ENCODE measurements at regions not wholly inside any gene's neighbourhood (a gene's known extent, or its start where the extent isn't known, plus 50 kb on each side); places are given as distances from the start of the nearest gene placed in this dataset.
"Not testable (repeated sequence)": the region's sequence is repeated elsewhere in the genome, so short reads cannot be mapped to it uniquely, and the experiment has no call there.

DNA sequence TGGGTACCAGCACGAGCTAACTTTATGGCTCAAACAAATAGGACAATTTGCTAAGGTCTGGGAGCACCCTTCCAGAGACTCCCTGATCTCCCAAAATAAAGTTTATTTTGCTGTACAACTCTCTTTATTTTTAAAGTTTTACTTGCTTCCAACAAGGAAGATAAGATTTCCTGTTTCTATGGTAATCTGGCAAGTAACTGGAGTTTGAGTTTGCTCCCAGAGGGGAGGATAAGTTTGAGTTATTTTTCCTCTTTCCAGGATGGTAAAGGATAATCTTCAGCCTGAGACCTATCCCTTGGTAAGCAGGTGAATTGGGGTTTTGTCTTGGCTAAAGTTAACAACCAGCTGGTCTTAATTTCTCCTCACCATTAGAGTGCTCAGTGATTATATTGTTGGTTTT, 1019.4 kb upstream of the ALCAM start:
- no peak for ATAC-seq
- no peaks in the 10 kb centered on the region for H3K9me3 Mint-ChIP-seq
- H3K36me3 Mint-ChIP-seq, result no peaks in the 10 kb centered on the region
- no peaks in the 10 kb centered on the region for H3K27me3 Mint-ChIP-seq
- peaks cover 6% of the 10 kb centered on the region for H3K4me1 Mint-ChIP-seq
- H3K4me3 Mint-ChIP-seq, result no peak overlapping the region
- H3K27ac Mint-ChIP-seq, result no peak overlapping the region

DNA sequence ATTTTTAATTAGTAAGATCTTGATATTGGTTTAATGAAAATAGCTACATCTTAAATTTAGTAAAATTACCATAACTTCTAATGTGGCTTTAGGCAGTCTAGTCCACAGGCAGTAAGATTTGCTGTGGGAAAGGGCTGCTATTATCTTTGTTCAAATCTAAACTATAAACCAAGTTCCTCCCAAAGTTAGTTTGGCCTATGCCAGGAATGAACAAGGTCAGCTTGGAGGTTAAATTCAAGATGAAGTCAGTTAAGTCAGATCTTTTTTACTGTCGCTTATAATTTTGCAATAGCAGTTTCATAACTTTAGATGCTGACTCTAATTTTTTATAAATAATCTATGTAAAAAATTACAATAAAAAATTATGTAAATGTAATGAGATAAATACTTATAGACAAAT, 1016.9 kb upstream of the ALCAM start:
- Mint-ChIP-seq H3K9me3 (no peaks in the 10 kb centered on the region), H3K27ac (no peak overlapping the region), H3K27me3 (no peaks in the 10 kb centered on the region), H3K36me3 (peaks cover 8% of the 10 kb centered on the region), H3K4me3 (no peak overlapping the region), H3K4me1 (peaks cover 6% of the 10 kb centered on the region)
- no peak for ATAC-seq

DNA sequence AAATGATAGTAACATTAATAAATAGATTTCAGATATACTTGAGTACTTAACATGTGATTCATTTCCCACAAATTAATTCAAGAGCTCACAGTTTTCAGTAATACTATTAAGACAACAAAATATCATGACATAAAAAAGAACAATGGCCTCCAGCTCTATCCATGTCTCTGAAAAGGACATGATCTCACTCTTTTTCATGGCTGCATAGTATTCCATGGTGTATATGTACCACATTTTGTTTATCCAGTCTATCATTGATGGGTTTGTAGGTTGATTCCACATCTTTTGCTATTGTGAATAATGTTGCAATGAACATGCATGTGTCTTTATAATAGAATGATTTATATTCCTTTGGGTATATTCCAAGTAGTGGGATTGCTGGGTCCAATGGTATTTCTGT, 1012.8 kb upstream of the ALCAM start:
- Mint-ChIP-seq H3K27ac (no peak overlapping the region), H3K4me1 (no peaks in the 10 kb centered on the region), H3K27me3 (no peaks in the 10 kb centered on the region), H3K36me3 (peaks cover 8% of the 10 kb centered on the region), H3K9me3 (no peaks in the 10 kb centered on the region), H3K4me3 (no peak overlapping the region)
- ATAC-seq, result no peak

- no peak for ATAC-seq
- Mint-ChIP-seq H3K27ac (no peak overlapping the region), H3K27me3 (no peaks in the 10 kb centered on the region), H3K36me3 (peaks cover 21% of the 10 kb centered on the region), H3K9me3 (no peaks in the 10 kb centered on the region), H3K4me3 (no peak overlapping the region), H3K4me1 (peaks cover 7% of the 10 kb centered on the region)
Measured at GRCh38 chr3:104359546-104359945, 1007.2 kb upstream of the ALCAM start.

GRCh38 chr3:104360038-104360437, 1006.7 kb upstream of the ALCAM start:
- Mint-ChIP-seq H3K27me3 (no peaks in the 10 kb centered on the region), H3K36me3 (peaks cover 20% of the 10 kb centered on the region), H3K4me1 (peaks cover 7% of the 10 kb centered on the region), H3K27ac (no peak overlapping the region), H3K4me3 (no peak overlapping the region), H3K9me3 (no peaks in the 10 kb centered on the region)
- ATAC-seq, result no peak

DNA sequence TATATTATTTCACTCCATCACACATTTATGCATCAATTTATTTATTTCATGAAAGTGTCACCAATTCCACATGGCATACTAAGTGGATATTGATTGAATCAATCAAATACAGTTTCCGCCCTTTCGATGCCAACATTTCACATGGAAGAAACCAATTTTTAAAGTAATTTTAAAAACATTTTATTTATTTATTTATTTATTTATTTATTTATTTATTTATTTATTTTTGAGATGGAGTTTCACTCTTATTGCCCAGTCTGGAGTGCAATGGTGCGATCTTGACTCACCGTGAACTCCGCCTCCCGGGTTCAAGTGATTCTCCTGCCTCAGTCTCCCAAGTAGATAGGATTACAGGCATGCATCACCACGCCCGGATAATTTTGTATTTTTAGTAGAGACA, 1005.0 kb upstream of the ALCAM start:
- ATAC-seq, H3K9me3 Mint-ChIP-seq, H3K4me3 Mint-ChIP-seq, H3K27ac Mint-ChIP-seq, H3K27me3 Mint-ChIP-seq, H3K4me1 Mint-ChIP-seq: not testable (repeated sequence)
- H3K36me3 Mint-ChIP-seq, result peaks cover 20% of the 10 kb centered on the region

- Mint-ChIP-seq H3K27me3 (no peaks in the 10 kb centered on the region), H3K4me1 (peaks cover 7% of the 10 kb centered on the region), H3K27ac (no peak overlapping the region), H3K36me3 (peaks cover 20% of the 10 kb centered on the region), H3K9me3 (no peaks in the 10 kb centered on the region), H3K4me3 (no peak overlapping the region)
- no peak for ATAC-seq
Measured at GRCh38 chr3:104362319-104362718, 1004.4 kb upstream of the ALCAM start.

- H3K4me3 Mint-ChIP-seq, result no peak overlapping the region
- no peak overlapping the region for H3K27ac Mint-ChIP-seq
- no peaks in the 10 kb centered on the region for H3K27me3 Mint-ChIP-seq
- no peak for ATAC-seq
- H3K4me1 Mint-ChIP-seq, result peaks cover 4% of the 10 kb centered on the region
- peaks cover 9% of the 10 kb centered on the region for H3K36me3 Mint-ChIP-seq
- H3K9me3 Mint-ChIP-seq, result no peaks in the 10 kb centered on the region
Measured at GRCh38 chr3:104367000-104367399, 999.7 kb upstream of the ALCAM start.

GRCh38 chr3:104368760-104369159, 997.9 kb upstream of the ALCAM start:
- Mint-ChIP-seq H3K27me3 (no peaks in the 10 kb centered on the region), H3K4me1 (peaks cover 4% of the 10 kb centered on the region), H3K36me3 (no peaks in the 10 kb centered on the region), H3K4me3 (no peak overlapping the region), H3K27ac (no peak overlapping the region), H3K9me3 (no peaks in the 10 kb centered on the region)
- ATAC-seq, result no peak

GRCh38 chr3:104385421-104385820, 981.3 kb upstream of the ALCAM start:
- no peak for ATAC-seq
- H3K36me3 Mint-ChIP-seq, result peaks cover 6% of the 10 kb centered on the region

DNA sequence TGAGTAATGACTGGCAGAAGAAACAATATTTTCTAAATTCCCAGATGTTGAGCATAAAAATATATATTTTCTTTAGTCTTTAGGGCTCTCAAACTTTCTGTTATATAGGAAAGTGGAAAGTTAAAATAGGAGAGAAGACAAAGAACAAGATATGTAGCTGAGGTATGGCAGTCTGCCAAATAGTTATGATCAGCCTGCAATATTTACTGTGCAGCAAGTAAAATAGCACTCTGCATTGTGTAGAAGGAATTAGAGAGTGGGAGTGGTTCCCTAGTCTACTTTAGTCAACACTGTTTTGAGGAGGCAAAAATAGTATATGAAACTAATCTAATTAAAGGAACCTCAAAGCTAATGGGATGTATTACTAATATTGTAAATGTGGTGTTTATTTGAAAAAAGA, 978.1 kb upstream of the ALCAM start:
- no peaks in the 10 kb centered on the region for H3K27me3 Mint-ChIP-seq
- no peak for ATAC-seq
- peaks cover 7% of the 10 kb centered on the region for H3K36me3 Mint-ChIP-seq
- H3K4me3 Mint-ChIP-seq, result no peak overlapping the region
- peaks cover 5% of the 10 kb centered on the region for H3K9me3 Mint-ChIP-seq
- H3K27ac Mint-ChIP-seq, result no peak overlapping the region
- peaks cover 21% of the 10 kb centered on the region for H3K4me1 Mint-ChIP-seq

More at GRCh38 chr3:104385421-104385820, 981.3 kb upstream of the ALCAM start:
- H3K4me1 Mint-ChIP-seq, result peaks cover 21% of the 10 kb centered on the region
- no peak overlapping the region for H3K4me3 Mint-ChIP-seq
- H3K27ac Mint-ChIP-seq, result no peak overlapping the region
- H3K27me3 Mint-ChIP-seq, result no peaks in the 10 kb centered on the region
- H3K9me3 Mint-ChIP-seq, result peaks cover 5% of the 10 kb centered on the region

DNA sequence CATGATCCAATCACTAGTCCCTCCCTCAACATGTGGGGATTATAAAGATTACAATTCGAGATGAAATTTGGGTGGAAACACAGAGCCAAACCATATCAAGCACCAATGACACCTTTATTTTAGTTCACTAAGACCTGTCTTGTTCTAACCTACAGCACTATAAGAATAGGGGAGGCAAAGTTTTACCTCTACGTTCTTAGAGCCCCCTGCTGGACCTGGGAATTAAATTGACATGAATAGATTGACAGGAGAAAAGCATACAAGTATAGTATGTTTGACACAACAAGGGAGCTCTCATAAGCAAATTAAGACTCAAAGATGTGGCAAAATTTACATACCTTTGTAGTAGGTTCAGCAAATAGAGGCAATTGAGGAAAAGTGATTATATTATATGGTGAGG, 974.4 kb upstream of the ALCAM start:
- Mint-ChIP-seq H3K27ac (no peak overlapping the region), H3K9me3 (peaks cover 5% of the 10 kb centered on the region), H3K4me3 (no peak overlapping the region), H3K36me3 (peaks cover 7% of the 10 kb centered on the region), H3K27me3 (no peaks in the 10 kb centered on the region), H3K4me1 (peaks cover 6% of the 10 kb centered on the region)
- no peak for ATAC-seq

DNA sequence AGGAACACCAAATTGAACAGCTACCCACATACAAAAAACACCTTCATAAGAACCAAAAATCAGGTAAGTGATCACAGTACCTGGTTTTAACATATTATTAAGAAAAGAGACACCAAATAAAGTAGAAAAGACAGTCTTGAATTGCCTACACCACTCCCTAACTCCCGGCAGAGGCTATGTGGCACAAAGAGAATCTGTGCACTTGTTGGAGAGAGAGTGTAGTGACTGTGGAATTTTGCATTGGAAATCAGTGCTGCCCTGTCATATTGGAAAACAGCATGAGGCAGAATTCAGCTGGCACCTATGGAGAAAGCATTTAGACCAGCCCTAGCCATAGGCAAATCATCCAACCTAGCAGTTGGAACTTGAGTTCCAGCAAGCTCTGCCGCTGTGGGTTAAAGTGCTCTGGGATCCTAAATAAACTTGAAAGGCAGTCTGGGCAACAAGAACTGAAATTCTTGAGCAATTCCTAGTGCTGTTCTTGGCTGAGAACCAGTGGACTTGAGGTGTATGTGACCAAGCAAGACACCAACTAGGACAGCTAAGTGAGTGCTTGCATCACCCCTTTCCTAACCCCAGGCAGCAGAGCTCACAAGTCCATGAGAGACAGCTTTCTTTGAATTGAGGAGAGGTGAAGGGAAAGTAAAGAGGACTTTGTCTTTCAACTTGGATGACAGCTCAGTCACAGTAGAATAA, 969.6 kb upstream of the ALCAM start:
- peaks cover 12% of the 10 kb centered on the region for H3K9me3 Mint-ChIP-seq
- no peak overlapping the region for H3K4me3 Mint-ChIP-seq
- peaks cover 23% of the 10 kb centered on the region for H3K36me3 Mint-ChIP-seq
- H3K27me3 Mint-ChIP-seq, result no peaks in the 10 kb centered on the region
- H3K4me1 Mint-ChIP-seq, result no peaks in the 10 kb centered on the region
- no peak overlapping the region for H3K27ac Mint-ChIP-seq
- no peak for ATAC-seq

GRCh38 chr3:104397713-104398112, 969.0 kb upstream of the ALCAM start:
- no peak overlapping the region for H3K27ac Mint-ChIP-seq
- peaks cover 12% of the 10 kb centered on the region for H3K9me3 Mint-ChIP-seq
- H3K4me3 Mint-ChIP-seq, result no peak overlapping the region
- no peaks in the 10 kb centered on the region for H3K27me3 Mint-ChIP-seq
- H3K4me1 Mint-ChIP-seq, result no peaks in the 10 kb centered on the region
- no peak for ATAC-seq
- H3K36me3 Mint-ChIP-seq, result peaks cover 26% of the 10 kb centered on the region

- H3K4me1 Mint-ChIP-seq, result no peaks in the 10 kb centered on the region
- H3K36me3 Mint-ChIP-seq, result peaks cover 26% of the 10 kb centered on the region
- no peaks in the 10 kb centered on the region for H3K27me3 Mint-ChIP-seq
- no peak overlapping the region for H3K4me3 Mint-ChIP-seq
- peaks cover 12% of the 10 kb centered on the region for H3K9me3 Mint-ChIP-seq
- H3K27ac Mint-ChIP-seq, result no peak overlapping the region
- no peak for ATAC-seq
Measured at GRCh38 chr3:104402902-104403301, 963.8 kb upstream of the ALCAM start.

- no peak overlapping the region for H3K27ac Mint-ChIP-seq
- H3K4me3 Mint-ChIP-seq, result no peak overlapping the region
- no peaks in the 10 kb centered on the region for H3K36me3 Mint-ChIP-seq
- no peaks in the 10 kb centered on the region for H3K9me3 Mint-ChIP-seq
- H3K27me3 Mint-ChIP-seq, result no peaks in the 10 kb centered on the region
- ATAC-seq, result no peak
- no peaks in the 10 kb centered on the region for H3K4me1 Mint-ChIP-seq
Measured at GRCh38 chr3:104411757-104412156, 955.0 kb upstream of the ALCAM start.
